Mesendoderm (in vitro differentiated cells): ENCODE measurements at regions not wholly inside any gene's neighbourhood (a gene's known extent, or its start where the extent isn't known, plus 50 kb on each side); places are given as distances from the start of the nearest gene placed in this dataset.

Source experiments
- DNase-seq: peaks from one replicate; pipeline ENCODE4 v3.0.0; 2013
- H2AK5ac ChIP-seq: 2 replicates; pipeline ENCODE4 v1.6.1; 2013; ENCODE audit warnings: low read length, inconsistent platforms
- H2BK120ac ChIP-seq: 2 replicates; pipeline ENCODE4 v1.6.1; 2013; ENCODE audit warnings: low read depth, mild to moderate bottlenecking, low read length, moderate library complexity, mixed read lengths
- H2BK15ac ChIP-seq: replicated peaks from 2 replicates; pipeline ENCODE4 v1.6.1; 2013; ENCODE audit warnings: low read depth, mild to moderate bottlenecking, moderate library complexity
- H2BK5ac ChIP-seq: 2 replicates; pipeline ENCODE4 v1.6.1; 2013; ENCODE audit warnings: low read length, inconsistent platforms
- H3K18ac ChIP-seq: 2 replicates; pipeline ENCODE4 v1.6.1; 2013; ENCODE audit warnings: mild to moderate bottlenecking, low read length, mixed read lengths
- H3K23ac ChIP-seq: one replicate; pipeline ENCODE4 v1.6.1; 2013; ENCODE audit warnings: low read length
- H3K27ac ChIP-seq: 2 replicates; pipeline ENCODE4 v1.5.1; 2013; ENCODE audit warnings: low read depth, mild to moderate bottlenecking, inconsistent platforms, low read length, moderate library complexity
- H3K27me3 ChIP-seq: 2 replicates; pipeline ENCODE4 v1.6.1; 2013; ENCODE audit warnings: low read length, control low read depth, mild to moderate bottlenecking, inconsistent platforms; ENCODE audit not compliant: insufficient read depth, poor library complexity
- H3K36me3 ChIP-seq: 2 replicates; pipeline ENCODE4 v1.6.1; 2013; ENCODE audit warnings: low read length, inconsistent platforms; ENCODE audit not compliant: control insufficient read depth, insufficient read depth
- H3K4ac ChIP-seq: one replicate; pipeline ENCODE4 v1.6.1; 2013; ENCODE audit warnings: low read depth, mild to moderate bottlenecking, low read length, moderate library complexity
- H3K4me1 ChIP-seq: 2 replicates; pipeline ENCODE4 v1.6.1; 2013; ENCODE audit warnings: low read depth, low read length, inconsistent platforms; ENCODE audit not compliant: control insufficient read depth
- H3K4me2 ChIP-seq: 2 replicates; pipeline ENCODE4 v1.6.1; 2013; ENCODE audit warnings: low read length
- H3K4me3 ChIP-seq: 2 replicates; pipeline ENCODE4 v1.5.1; 2013; ENCODE audit warnings: mild to moderate bottlenecking, low read length
- H3K56ac ChIP-seq: one replicate; pipeline ENCODE4 v1.6.1; 2013; ENCODE audit warnings: low read length
- H3K79me1 ChIP-seq: 2 replicates; pipeline ENCODE4 v1.6.1; 2013; ENCODE audit warnings: low read length, inconsistent platforms
- H3K79me2 ChIP-seq: 2 replicates; pipeline ENCODE4 v1.6.1; 2013; ENCODE audit warnings: mild to moderate bottlenecking, low read length; ENCODE audit not compliant: control insufficient read depth, insufficient read depth
- H3K9ac ChIP-seq: 2 replicates; pipeline ENCODE4 v1.6.1; 2013; ENCODE audit warnings: low read length, inconsistent platforms
- H4K5ac ChIP-seq: one replicate; pipeline ENCODE4 v1.6.1; 2013; ENCODE audit warnings: low read length
- H4K8ac ChIP-seq: one replicate; pipeline ENCODE4 v1.6.1; 2013; ENCODE audit warnings: low read depth, mild to moderate bottlenecking, control low read depth, low read length, moderate library complexity
- WGBS: extraction: QIAGEN DNeasy Blood & Tissue Kit; methylation state at CpG from one replicate; pipeline ENCODE4 v1.1.7; 2013; ENCODE audit warnings: low lambda C conversion rate, missing lambda C conversion rate; ENCODE audit not compliant: insufficient coverage; ENCODE audit errors: extremely low coverage; 5-methylcytosine and 5-hydroxymethylcytosine counted together

DNA sequence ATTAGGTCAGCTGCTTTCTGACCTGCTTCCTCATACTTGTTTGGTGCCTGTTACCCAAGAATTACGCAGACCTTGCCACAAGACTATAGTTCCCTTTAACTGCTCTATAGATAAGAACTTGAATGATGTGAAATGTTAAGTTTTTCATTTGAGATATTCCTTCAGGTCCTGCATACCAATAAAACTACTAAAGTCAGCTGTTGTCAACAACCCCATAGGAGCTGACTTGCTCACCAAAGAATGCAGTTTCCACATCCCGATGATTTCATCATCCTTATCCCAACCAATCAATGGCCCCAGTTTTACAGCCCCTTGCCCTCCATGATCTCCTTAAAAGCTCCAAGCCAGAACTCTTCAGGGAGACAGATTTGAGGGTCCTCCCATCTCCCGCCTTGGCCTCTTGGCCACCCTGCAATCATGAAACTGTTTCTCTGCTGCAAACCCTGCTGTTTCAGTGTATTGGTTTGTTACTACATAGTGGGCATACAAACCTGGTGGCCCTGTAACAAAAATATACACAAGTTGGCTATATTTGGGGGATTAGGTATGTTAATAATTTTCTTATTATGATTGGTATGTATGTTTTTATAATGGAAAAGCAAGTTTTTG, 396.3 kb upstream of the CHST9 start:
- no peak overlapping the region for H2BK120ac ChIP-seq
- no peaks in the 10 kb centered on the region for H3K4me1 ChIP-seq
- no peak overlapping the region for H3K4me3 ChIP-seq
- no peaks in the 10 kb centered on the region for H3K79me1 ChIP-seq
- no peak overlapping the region for H4K8ac ChIP-seq
- no peak overlapping the region for H4K5ac ChIP-seq
- H3K4me2 ChIP-seq = no peak overlapping the region
- H3K36me3 ChIP-seq = no peaks in the 10 kb centered on the region
- H2BK15ac ChIP-seq = no peak overlapping the region
- no peak for DNase-seq
- no peak overlapping the region for H3K23ac ChIP-seq
- H3K9ac ChIP-seq = no peak overlapping the region
- no peaks in the 10 kb centered on the region for H3K79me2 ChIP-seq
- no CpG with 5 or more reads among the region's 3 CpGs for WGBS
- no peak overlapping the region for H3K4ac ChIP-seq
- H3K27ac ChIP-seq = no peak overlapping the region
- no peaks in the 10 kb centered on the region for H3K27me3 ChIP-seq
- no peak overlapping the region for H2AK5ac ChIP-seq
- no peak overlapping the region for H3K56ac ChIP-seq
- H3K18ac ChIP-seq = no peak overlapping the region
- H2BK5ac ChIP-seq = no peak overlapping the region

- Histone ChIP-seq H3K79me1 (no peaks in the 10 kb centered on the region), H3K79me2 (no peaks in the 10 kb centered on the region), H4K5ac (no peak overlapping the region), H3K4ac (no peak overlapping the region), H3K18ac (no peak overlapping the region), H3K56ac (no peak overlapping the region), H3K4me2 (no peak overlapping the region), H2BK120ac (no peak overlapping the region), H3K23ac (no peak overlapping the region), H3K27me3 (no peaks in the 10 kb centered on the region), H4K8ac (no peak overlapping the region), H3K36me3 (no peaks in the 10 kb centered on the region), H2BK5ac (no peak overlapping the region), H3K4me1 (no peaks in the 10 kb centered on the region), H2AK5ac (no peak overlapping the region), H3K9ac (no peak overlapping the region), H3K27ac (no peak overlapping the region), H3K4me3 (no peak overlapping the region), H2BK15ac (no peak overlapping the region)
- no peak for DNase-seq
- no CpG with 5 or more reads among the region's 2 CpGs for WGBS
Observed at GRCh38 chr18:27579364-27579763, 394.3 kb upstream of the CHST9 start.

- H3K18ac ChIP-seq = no peak overlapping the region
- no peak overlapping the region for H3K56ac ChIP-seq
- H3K4me2 ChIP-seq = no peak overlapping the region
- no peak overlapping the region for H2AK5ac ChIP-seq
- no peak overlapping the region for H3K4ac ChIP-seq
- H3K79me2 ChIP-seq = no peaks in the 10 kb centered on the region
- no peak overlapping the region for H4K8ac ChIP-seq
- H3K4me1 ChIP-seq = no peaks in the 10 kb centered on the region
- H3K36me3 ChIP-seq = no peaks in the 10 kb centered on the region
- no peak overlapping the region for H4K5ac ChIP-seq
- H3K4me3 ChIP-seq = no peak overlapping the region
- no peak overlapping the region for H3K9ac ChIP-seq
- no peaks in the 10 kb centered on the region for H3K27me3 ChIP-seq
- H3K23ac ChIP-seq = no peak overlapping the region
- no peak overlapping the region for H2BK120ac ChIP-seq
- H3K27ac ChIP-seq = no peak overlapping the region
- H2BK5ac ChIP-seq = no peak overlapping the region
- DNase-seq = no peak
- WGBS = no CpG with 5 or more reads among the region's 5 CpGs
- no peak overlapping the region for H2BK15ac ChIP-seq
- H3K79me1 ChIP-seq = no peaks in the 10 kb centered on the region
Observed at GRCh38 chr18:27577752-27578151, 392.6 kb upstream of the CHST9 start.

GRCh38 chr18:27577265-27577664, 392.2 kb upstream of the CHST9 start:
- H3K79me2 ChIP-seq = no peaks in the 10 kb centered on the region
- WGBS = no CpG with 5 or more reads among the region's 3 CpGs
- H3K27ac ChIP-seq = no peak overlapping the region
- H3K18ac ChIP-seq = no peak overlapping the region
- H3K4me2 ChIP-seq = no peak overlapping the region
- H3K23ac ChIP-seq = no peak overlapping the region
- H4K5ac ChIP-seq = no peak overlapping the region
- H3K56ac ChIP-seq = no peak overlapping the region
- no peak overlapping the region for H3K9ac ChIP-seq
- H2BK5ac ChIP-seq = no peak overlapping the region
- no peak overlapping the region for H2BK15ac ChIP-seq
- H3K79me1 ChIP-seq = no peaks in the 10 kb centered on the region
- DNase-seq = no peak
- no peak overlapping the region for H3K4ac ChIP-seq
- no peaks in the 10 kb centered on the region for H3K27me3 ChIP-seq
- no peak overlapping the region for H3K4me3 ChIP-seq
- no peak overlapping the region for H2AK5ac ChIP-seq
- H3K36me3 ChIP-seq = no peaks in the 10 kb centered on the region
- no peaks in the 10 kb centered on the region for H3K4me1 ChIP-seq
- H4K8ac ChIP-seq = no peak overlapping the region
- H2BK120ac ChIP-seq = no peak overlapping the region

- no CpG with 5 or more reads among the region's 1 CpG for WGBS
- Histone ChIP-seq H3K4me2 (no peak overlapping the region), H4K8ac (no peak overlapping the region), H3K18ac (no peak overlapping the region), H2AK5ac (no peak overlapping the region), H3K27ac (no peak overlapping the region), H3K36me3 (no peaks in the 10 kb centered on the region), H3K79me2 (no peaks in the 10 kb centered on the region), H3K4me3 (no peak overlapping the region), H3K9ac (no peak overlapping the region), H3K4ac (no peak overlapping the region), H3K56ac (no peak overlapping the region), H3K4me1 (peaks cover under 1% of the 10 kb centered on the region), H3K27me3 (no peaks in the 10 kb centered on the region), H2BK15ac (no peak overlapping the region), H3K23ac (no peak overlapping the region), H2BK120ac (no peak overlapping the region), H3K79me1 (no peaks in the 10 kb centered on the region), H2BK5ac (no peak overlapping the region), H4K5ac (no peak overlapping the region)
- DNase-seq = no peak
Observed at GRCh38 chr18:27567434-27567833, 382.3 kb upstream of the CHST9 start.

- Histone ChIP-seq H3K36me3 (no peaks in the 10 kb centered on the region), H3K56ac (no peak overlapping the region), H3K79me1 (no peaks in the 10 kb centered on the region), H3K4ac (peak overlapping the region; percentile 6), H4K8ac (no peak overlapping the region), H3K18ac (no peak overlapping the region), H2BK5ac (no peak overlapping the region), H3K27me3 (no peaks in the 10 kb centered on the region), H3K4me1 (peaks cover 6% of the 10 kb centered on the region), H2BK15ac (no peak overlapping the region), H4K5ac (no peak overlapping the region), H2BK120ac (no peak overlapping the region), H3K27ac (no peak overlapping the region), H3K4me2 (no peak overlapping the region), H3K23ac (no peak overlapping the region), H3K4me3 (no peak overlapping the region), H2AK5ac (no peak overlapping the region), H3K79me2 (no peaks in the 10 kb centered on the region), H3K9ac (no peak overlapping the region)
- WGBS = no CpG with 5 or more reads among the region's 3 CpGs
- no peak for DNase-seq
Observed at GRCh38 chr18:27564066-27564465, 379.0 kb upstream of the CHST9 start.
